Osteoblast (primary cell): ENCODE measurements at regions not wholly inside any gene's neighbourhood (a gene's known extent, or its start where the extent isn't known, plus 50 kb on each side); places are given as distances from the start of the nearest gene placed in this dataset.

Experiments used
- DNase-seq: peaks from one replicate; pipeline ENCODE4 v3.0.0; 2011; ENCODE audit warnings: low spot score, mixed read lengths; ENCODE audit not compliant: insufficient read length; ENCODE audit errors: missing footprints
- H2AFZ ChIP-seq: 2 replicates; pipeline ENCODE4 v1.6.0; 2011; ENCODE audit warnings: mild to moderate bottlenecking, low read length
- H3K27ac ChIP-seq: 2 replicates; pipeline ENCODE4 v1.5.1; 2011; ENCODE audit warnings: mild to moderate bottlenecking, low read depth, low read length, moderate library complexity
- H3K27me3 ChIP-seq: 2 replicates; pipeline ENCODE4 v1.6.0; 2012; ENCODE audit warnings: mild to moderate bottlenecking, control low read depth, inconsistent platforms, low read length, moderate library complexity; ENCODE audit not compliant: insufficient read depth
- H3K36me3 ChIP-seq: 2 replicates; pipeline ENCODE4 v1.5.1; 2011; ENCODE audit warnings: mild to moderate bottlenecking, low read length, control low read depth, moderate library complexity; ENCODE audit not compliant: insufficient read depth
- H3K4me1 ChIP-seq: 2 replicates; pipeline ENCODE4 v1.5.1; 2011; ENCODE audit warnings: mild to moderate bottlenecking, low read length, control low read depth, moderate library complexity; ENCODE audit not compliant: insufficient read depth
- H3K4me2 ChIP-seq: 2 replicates; pipeline ENCODE4 v1.6.0; 2011; ENCODE audit warnings: mild to moderate bottlenecking, low read length; ENCODE audit not compliant: insufficient read depth
- H3K4me3 ChIP-seq: fragments of 200-600 bp; sonication (generic); 3 replicates; pipeline ENCODE4 v1.5.1; 2012; ENCODE audit warnings: mild to moderate bottlenecking, low read length, inconsistent platforms; ENCODE audit not compliant: insufficient read depth
- H3K79me2 ChIP-seq: 2 replicates; pipeline ENCODE4 v1.6.0; 2012; ENCODE audit warnings: mild to moderate bottlenecking, low read length, control low read depth, inconsistent platforms; ENCODE audit not compliant: insufficient read depth
- H3K9me3 ChIP-seq: 2 replicates; pipeline ENCODE4 v1.5.1; 2011; ENCODE audit warnings: low read depth, low read length, control low read depth
- H4K20me1 ChIP-seq: 2 replicates; pipeline ENCODE4 v1.6.0; 2012; ENCODE audit warnings: mild to moderate bottlenecking, low read length, control low read depth; ENCODE audit not compliant: insufficient read depth
- CTCF ChIP-seq: IDR thresholded peaks from 2 replicates; pipeline ENCODE4 v1.5.1; 2011; ENCODE audit warnings: mild to moderate bottlenecking, low read depth, low read length, moderate library complexity; ENCODE audit errors: extremely low read depth

DNA sequence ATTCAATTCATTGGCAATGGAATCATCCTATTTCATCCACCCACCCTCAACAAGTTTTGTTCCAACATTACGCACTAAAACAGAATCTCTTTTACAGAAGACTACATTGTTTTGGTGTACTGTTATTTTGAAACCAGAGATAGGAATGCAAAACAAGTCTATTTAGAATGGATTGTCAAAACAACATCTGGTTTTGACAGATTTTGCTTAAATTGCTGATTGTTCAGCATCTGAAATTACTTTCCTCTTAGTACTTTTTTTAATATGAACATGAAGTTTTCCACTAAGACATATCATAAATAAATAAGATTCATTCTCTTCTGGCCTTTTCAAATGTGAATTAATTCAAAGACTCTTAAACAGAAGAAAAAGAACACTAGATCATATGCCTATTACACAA, 323.9 kb upstream of the TFPI start:
- Histone ChIP-seq H3K27me3 (no peaks in the 10 kb centered on the region), H3K4me3 (no peak overlapping the region), H3K79me2 (no peaks in the 10 kb centered on the region), H4K20me1 (no peaks in the 10 kb centered on the region), H3K4me2 (no peak overlapping the region), H2AFZ (no peak overlapping the region), H3K9me3 (no peaks in the 10 kb centered on the region), H3K27ac (no peak overlapping the region), H3K36me3 (no peaks in the 10 kb centered on the region), H3K4me1 (no peaks in the 10 kb centered on the region)
- no peak for DNase-seq
- no peak for TF ChIP-seq CTCF

- no peak for DNase-seq
- no peaks in the 10 kb centered on the region for H3K27me3 ChIP-seq
- no peak for TF ChIP-seq CTCF
- H4K20me1 ChIP-seq, result no peaks in the 10 kb centered on the region
- H3K79me2 ChIP-seq, result no peaks in the 10 kb centered on the region
- no peaks in the 10 kb centered on the region for H3K4me1 ChIP-seq
- H3K27ac ChIP-seq, result no peak overlapping the region
- H2AFZ ChIP-seq, result no peak overlapping the region
- no peaks in the 10 kb centered on the region for H3K9me3 ChIP-seq
- H3K36me3 ChIP-seq, result no peaks in the 10 kb centered on the region
- no peak overlapping the region for H3K4me2 ChIP-seq
- H3K4me3 ChIP-seq, result no peak overlapping the region
Observed at GRCh38 chr2:187879491-187879890, 325.3 kb upstream of the TFPI start.

DNA sequence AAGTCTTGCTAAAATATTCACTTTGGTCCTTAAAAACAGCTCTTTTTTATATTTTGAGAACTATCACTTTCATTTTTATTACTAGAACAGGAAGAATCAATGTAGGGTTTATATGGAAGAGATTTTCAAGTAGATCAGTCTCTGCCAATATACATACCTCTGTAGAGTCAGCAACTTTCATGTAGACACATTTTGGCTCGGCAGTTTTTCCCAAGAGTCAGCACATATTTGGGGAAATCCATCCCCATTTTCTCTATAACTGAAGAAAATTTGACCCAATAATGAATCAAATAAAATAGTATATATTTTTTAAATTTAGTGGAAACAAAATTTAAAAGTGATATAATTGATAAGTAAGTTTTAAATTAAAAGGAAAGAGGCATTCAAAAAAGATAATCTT, 329.8 kb upstream of the TFPI start:
- Histone ChIP-seq H2AFZ (no peak overlapping the region), H3K4me1 (no peaks in the 10 kb centered on the region), H4K20me1 (no peaks in the 10 kb centered on the region), H3K36me3 (no peaks in the 10 kb centered on the region), H3K4me3 (no peak overlapping the region), H3K4me2 (no peak overlapping the region), H3K79me2 (no peaks in the 10 kb centered on the region), H3K9me3 (no peaks in the 10 kb centered on the region), H3K27ac (no peak overlapping the region), H3K27me3 (no peaks in the 10 kb centered on the region)
- no peak for TF ChIP-seq CTCF
- DNase-seq, result no peak

GRCh38 chr2:187890690-187891089, 336.5 kb upstream of the TFPI start:
- Histone ChIP-seq H3K36me3 (no peaks in the 10 kb centered on the region), H4K20me1 (no peaks in the 10 kb centered on the region)
- DNase-seq, result no peak

More at GRCh38 chr2:187890690-187891089, 336.5 kb upstream of the TFPI start:
- H3K79me2 ChIP-seq, result no peaks in the 10 kb centered on the region
- H2AFZ ChIP-seq, result no peak overlapping the region
- H3K27me3 ChIP-seq, result no peaks in the 10 kb centered on the region
- H3K4me3 ChIP-seq, result no peak overlapping the region
- no peak overlapping the region for H3K4me2 ChIP-seq
- no peak overlapping the region for H3K27ac ChIP-seq
- TF ChIP-seq CTCF, result no peak
- no peaks in the 10 kb centered on the region for H3K9me3 ChIP-seq
- no peaks in the 10 kb centered on the region for H3K4me1 ChIP-seq
